Erythroblast (primary cell): ENCODE measurements at regions not wholly inside any gene's neighbourhood (a gene's known extent, or its start where the extent isn't known, plus 50 kb on each side); places are given as distances from the start of the nearest gene placed in this dataset.

Source experiments
- GATA1 ChIP-seq: IDR thresholded peaks from 2 replicates; pipeline ENCODE4 v1.6.1; 2011; ENCODE audit warnings: low read depth, mild to moderate bottlenecking, control low read depth, low read length, moderate library complexity
- POLR2A ChIP-seq: IDR thresholded peaks from 2 replicates; pipeline ENCODE4 v1.6.1; 2011; ENCODE audit warnings: mild to moderate bottlenecking, low read length

GRCh38 chrX:139112432-139112831, 400.9 kb upstream of the FGF13 start:
- TF ChIP-seq POLR2A (no peak), GATA1 (no peak)
